Activated naive CD4-positive, alpha-beta T cell treated with anti-CD3 and anti-CD28 coated beads, Interleukin-2, amount 50 U/mL, for 24 hours (primary cell): ENCODE measurements at regions not wholly inside any gene's neighbourhood (a gene's known extent, or its start where the extent isn't known, plus 50 kb on each side); places are given as distances from the start of the nearest gene placed in this dataset.

Experiments
- H3K27ac Mint-ChIP-seq: one replicate; pipeline ENCODE4 v1.8.0; 2021; ENCODE audit warnings: mild to moderate bottlenecking, mixed read lengths
- H3K27me3 Mint-ChIP-seq: one replicate; pipeline ENCODE4 v1.8.0; 2021; ENCODE audit warnings: mixed read lengths
- H3K36me3 Mint-ChIP-seq: one replicate; pipeline ENCODE4 v1.8.0; 2021; ENCODE audit warnings: mixed read lengths
- H3K4me1 Mint-ChIP-seq: one replicate; pipeline ENCODE4 v1.8.0; 2021; ENCODE audit warnings: mixed read lengths
- H3K4me3 Mint-ChIP-seq: one replicate; pipeline ENCODE4 v1.8.0; 2021; ENCODE audit warnings: mild to moderate bottlenecking, mixed read lengths
- H3K9me3 Mint-ChIP-seq: one replicate; pipeline ENCODE4 v1.8.0; 2021; ENCODE audit warnings: mixed read lengths

DNA sequence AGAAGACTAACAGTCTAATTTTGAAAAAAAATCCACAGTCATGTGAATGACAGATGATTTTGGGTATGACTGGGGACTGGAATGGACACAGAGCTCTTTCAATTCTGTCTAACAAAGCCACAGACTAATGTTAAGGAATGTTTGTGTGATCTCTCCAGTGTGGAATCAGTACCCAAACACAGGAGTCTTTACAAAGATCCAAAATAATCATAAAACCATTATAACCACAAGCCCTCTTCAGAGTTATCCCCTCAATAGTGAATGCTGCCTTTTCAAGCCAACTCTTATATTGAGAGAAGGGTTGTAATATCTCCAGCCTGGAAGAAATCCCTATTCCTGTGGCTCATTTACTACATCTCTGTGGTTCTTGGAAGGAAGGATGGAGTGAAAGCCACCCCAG, 552.0 kb upstream of the CLINT1 start:
- Mint-ChIP-seq H3K27me3 (no peaks in the 10 kb centered on the region), H3K36me3 (no peaks in the 10 kb centered on the region), H3K4me1 (no peaks in the 10 kb centered on the region), H3K4me3 (no peak overlapping the region), H3K27ac (no peak overlapping the region), H3K9me3 (no peaks in the 10 kb centered on the region)

DNA sequence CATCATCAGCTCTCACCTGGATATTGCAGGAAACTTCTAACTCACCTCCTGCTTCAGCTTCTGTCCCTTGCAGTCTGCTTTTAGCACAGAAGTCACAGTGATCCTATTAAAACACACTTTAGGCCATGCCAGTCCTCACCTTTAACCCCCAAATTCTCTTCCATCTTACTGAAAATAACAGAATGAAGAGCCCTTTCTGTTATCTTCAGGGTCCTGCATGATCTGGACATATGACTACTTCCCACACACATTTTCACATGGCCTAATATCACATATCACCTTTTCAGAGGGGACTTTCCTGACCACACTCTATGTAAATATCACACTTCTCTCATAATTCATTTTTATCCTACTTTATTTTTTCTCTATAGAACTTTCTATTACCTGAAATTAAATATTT, 550.6 kb upstream of the CLINT1 start:
- Mint-ChIP-seq H3K27me3 (no peaks in the 10 kb centered on the region), H3K36me3 (no peaks in the 10 kb centered on the region), H3K4me3 (no peak overlapping the region), H3K4me1 (no peaks in the 10 kb centered on the region), H3K9me3 (peaks cover 7% of the 10 kb centered on the region), H3K27ac (no peak overlapping the region)

DNA sequence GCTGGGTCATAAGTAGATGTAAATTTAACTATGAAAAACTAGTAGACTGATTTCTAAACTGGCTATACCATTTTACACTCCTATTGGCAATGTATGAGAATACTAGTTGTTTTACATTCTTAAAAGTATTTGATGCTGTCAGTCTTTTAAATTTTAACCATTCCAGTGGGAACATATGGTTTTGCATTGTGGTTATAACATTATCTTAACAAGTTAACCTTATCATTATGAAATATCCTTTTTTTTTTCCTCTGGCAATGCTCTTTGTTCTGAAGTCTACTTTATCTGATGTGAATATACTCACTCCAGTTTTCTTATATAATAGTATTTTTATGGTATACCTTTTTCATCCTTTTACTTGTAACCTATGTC, 548.9 kb upstream of the CLINT1 start:
- no peak overlapping the region for H3K4me3 Mint-ChIP-seq
- H3K27me3 Mint-ChIP-seq, result no peaks in the 10 kb centered on the region
- H3K9me3 Mint-ChIP-seq, result peaks cover 10% of the 10 kb centered on the region
- no peak overlapping the region for H3K27ac Mint-ChIP-seq
- H3K36me3 Mint-ChIP-seq, result peaks cover 3% of the 10 kb centered on the region
- H3K4me1 Mint-ChIP-seq, result no peaks in the 10 kb centered on the region

DNA sequence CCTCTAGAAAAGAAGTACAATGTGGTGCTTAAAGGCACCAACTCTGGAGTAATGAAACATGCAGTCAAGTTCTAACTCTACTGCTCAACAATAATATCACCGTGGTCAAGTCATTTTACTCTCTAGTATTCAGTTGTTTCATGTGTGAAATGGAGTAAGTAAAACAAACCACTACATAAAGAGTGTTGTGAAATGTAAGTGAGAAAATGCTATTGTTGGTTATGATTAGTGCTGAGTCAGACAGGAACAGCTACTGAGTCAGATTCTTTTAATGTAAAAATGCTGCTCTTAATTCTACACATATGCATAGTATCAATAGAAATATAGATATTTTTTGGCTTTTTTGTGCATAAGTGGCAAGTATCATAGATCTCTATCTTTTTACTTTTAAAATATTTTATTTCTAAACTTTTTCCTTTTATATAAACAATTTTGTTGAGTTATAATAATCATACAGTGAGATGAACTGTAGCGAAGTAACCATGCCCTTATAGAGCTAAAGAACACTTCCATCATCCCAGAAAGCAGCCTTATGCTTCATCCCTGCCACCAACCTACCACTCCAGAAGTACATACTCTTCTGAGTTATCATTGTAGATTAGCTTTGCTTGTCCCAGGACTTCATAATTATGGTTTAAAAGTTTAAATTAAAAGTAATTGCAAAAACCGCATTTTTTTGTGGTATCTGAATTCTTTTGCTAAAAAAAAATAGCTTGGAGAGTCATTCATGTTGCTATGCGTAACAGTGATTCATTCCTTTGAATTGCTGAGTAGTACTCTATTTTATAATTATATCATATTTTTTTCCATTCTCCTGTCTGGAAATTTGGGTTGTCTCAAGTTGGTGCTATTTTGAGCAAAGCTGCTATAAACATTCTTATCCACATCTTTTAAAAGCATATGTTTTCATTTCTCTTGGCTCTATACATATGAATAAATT, 548.2 kb upstream of the CLINT1 start:
- H3K4me3 Mint-ChIP-seq, result no peak overlapping the region
- H3K27me3 Mint-ChIP-seq, result no peaks in the 10 kb centered on the region
- H3K27ac Mint-ChIP-seq, result no peak overlapping the region
- H3K36me3 Mint-ChIP-seq, result peaks cover 3% of the 10 kb centered on the region
- H3K4me1 Mint-ChIP-seq, result no peaks in the 10 kb centered on the region
- peaks cover 10% of the 10 kb centered on the region for H3K9me3 Mint-ChIP-seq

DNA sequence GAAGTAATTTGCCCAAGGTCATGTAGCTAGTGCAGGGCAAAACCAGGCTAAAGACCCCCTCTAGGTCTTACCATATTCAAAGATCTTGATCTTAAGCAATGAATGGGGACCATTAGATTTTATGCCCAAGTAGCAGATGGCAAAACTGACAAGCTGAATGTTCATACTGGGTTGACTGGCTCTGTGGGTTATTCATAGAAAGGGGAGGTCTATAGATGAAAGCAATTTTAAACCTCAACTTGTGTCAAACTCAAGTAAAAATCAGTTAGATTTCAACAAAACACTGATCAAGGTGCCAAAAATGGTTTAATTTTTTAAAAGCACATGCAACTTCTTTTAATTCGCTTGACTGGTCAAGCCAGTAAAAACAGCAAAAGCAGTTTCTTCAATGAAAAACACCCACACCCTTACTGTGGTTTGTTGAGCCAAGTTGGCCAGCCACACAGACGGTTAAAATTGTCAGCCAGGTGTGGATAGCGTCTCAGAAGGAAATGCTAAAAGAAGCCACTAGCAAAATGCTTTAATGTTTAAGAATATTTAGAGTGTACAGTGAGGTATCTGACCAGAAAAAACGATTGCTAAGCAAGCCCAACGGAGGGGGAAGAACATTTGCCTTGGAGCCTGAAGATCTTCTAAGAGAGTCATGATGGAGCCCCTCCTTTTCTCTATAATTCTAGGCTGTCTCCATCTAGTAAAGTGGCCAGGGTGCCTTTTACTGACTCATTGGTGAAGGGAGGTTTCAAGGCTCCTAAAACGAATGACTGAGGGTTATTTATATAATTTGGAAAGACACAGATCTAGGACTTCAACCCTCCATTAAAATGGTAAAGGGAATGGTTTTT, 539.6 kb upstream of the CLINT1 start:
- no peak overlapping the region for H3K4me3 Mint-ChIP-seq
- peaks cover 3% of the 10 kb centered on the region for H3K36me3 Mint-ChIP-seq
- no peak overlapping the region for H3K27ac Mint-ChIP-seq
- no peaks in the 10 kb centered on the region for H3K9me3 Mint-ChIP-seq
- H3K4me1 Mint-ChIP-seq, result no peaks in the 10 kb centered on the region
- no peaks in the 10 kb centered on the region for H3K27me3 Mint-ChIP-seq

DNA sequence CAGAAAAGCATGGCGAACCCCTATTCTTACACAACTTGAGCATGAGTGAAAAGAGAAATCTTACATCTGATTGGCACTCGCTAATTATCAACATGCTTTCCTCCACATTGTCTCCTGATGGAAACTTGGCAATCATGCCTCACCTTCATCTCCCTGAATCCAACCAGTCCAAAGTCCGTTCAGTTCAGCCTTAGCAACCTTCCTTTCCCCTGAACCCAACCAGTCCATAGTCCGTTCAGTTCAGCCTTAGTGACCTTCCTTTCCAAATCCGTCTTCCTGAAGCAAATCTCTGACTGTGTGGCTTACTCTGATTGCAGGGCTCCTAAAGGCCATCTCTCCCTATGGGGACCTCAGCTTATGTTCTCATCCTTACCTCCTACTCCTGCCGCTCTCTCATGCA, 538.3 kb upstream of the CLINT1 start:
- Mint-ChIP-seq H3K36me3 (no peaks in the 10 kb centered on the region), H3K9me3 (no peaks in the 10 kb centered on the region), H3K27me3 (no peaks in the 10 kb centered on the region), H3K27ac (no peak overlapping the region), H3K4me3 (no peak overlapping the region), H3K4me1 (no peaks in the 10 kb centered on the region)

DNA sequence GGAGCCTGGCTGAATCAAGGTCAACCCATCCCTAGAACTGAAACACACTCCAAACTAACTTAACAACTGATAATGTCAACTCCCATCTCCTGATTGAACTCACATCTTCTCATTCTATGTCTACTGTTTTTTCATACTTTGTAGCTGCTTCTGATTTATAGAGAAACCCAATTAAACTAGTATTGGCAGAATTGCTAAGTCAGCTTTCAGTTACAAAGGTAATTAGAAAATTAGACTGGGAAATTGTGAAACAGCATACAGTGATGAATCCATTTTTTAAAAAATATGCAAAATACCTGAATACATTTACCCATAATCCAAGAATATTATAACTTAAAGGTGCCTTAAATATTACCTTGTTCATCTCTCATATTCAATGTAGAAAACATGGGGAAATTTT, 535.2 kb upstream of the CLINT1 start:
- Mint-ChIP-seq H3K9me3 (no peaks in the 10 kb centered on the region), H3K4me1 (no peaks in the 10 kb centered on the region), H3K27ac (no peak overlapping the region), H3K27me3 (no peaks in the 10 kb centered on the region), H3K36me3 (no peaks in the 10 kb centered on the region), H3K4me3 (no peak overlapping the region)

DNA sequence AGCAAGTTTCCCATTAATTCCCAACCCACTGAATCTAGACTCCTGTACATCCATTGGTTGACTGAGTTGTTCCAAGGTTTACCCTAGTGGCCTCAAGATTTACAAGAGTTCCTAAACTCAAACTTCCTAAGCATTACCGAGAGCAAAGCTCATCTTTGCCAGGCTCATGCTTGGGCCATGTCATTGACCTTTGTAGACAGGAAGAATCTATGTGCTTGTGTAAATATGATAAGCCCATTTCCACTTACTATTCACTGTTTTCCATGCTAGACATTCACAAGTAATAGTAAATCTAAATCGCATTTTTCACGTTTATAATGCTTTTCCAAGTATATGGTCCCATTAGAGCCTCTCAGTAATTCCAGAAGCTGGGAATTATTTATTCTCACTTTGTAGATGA, 534.5 kb upstream of the CLINT1 start:
- H3K9me3 Mint-ChIP-seq, result no peaks in the 10 kb centered on the region
- no peaks in the 10 kb centered on the region for H3K4me1 Mint-ChIP-seq
- H3K27ac Mint-ChIP-seq, result no peak overlapping the region
- H3K4me3 Mint-ChIP-seq, result no peak overlapping the region
- no peaks in the 10 kb centered on the region for H3K36me3 Mint-ChIP-seq
- no peaks in the 10 kb centered on the region for H3K27me3 Mint-ChIP-seq

DNA sequence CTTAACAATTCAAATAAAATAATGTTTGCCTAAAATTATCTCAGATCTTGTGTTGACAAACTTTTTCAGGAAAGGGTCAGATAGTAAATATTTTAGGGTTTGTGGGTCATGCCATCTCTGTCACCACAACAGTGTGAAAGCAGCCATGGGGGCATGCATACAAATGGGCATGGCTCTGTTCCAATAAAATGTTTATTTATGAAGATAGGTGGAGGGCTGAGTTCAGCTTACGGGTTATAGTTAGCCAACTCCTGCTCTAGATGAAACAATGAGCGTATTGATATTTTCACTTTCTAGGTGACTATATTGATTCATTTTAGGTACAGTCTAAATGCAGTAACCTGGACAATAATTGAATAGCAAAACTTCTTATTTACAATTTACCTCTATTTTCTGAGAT, 533.8 kb upstream of the CLINT1 start:
- no peaks in the 10 kb centered on the region for H3K9me3 Mint-ChIP-seq
- H3K4me1 Mint-ChIP-seq, result no peaks in the 10 kb centered on the region
- no peaks in the 10 kb centered on the region for H3K36me3 Mint-ChIP-seq
- H3K27me3 Mint-ChIP-seq, result no peaks in the 10 kb centered on the region
- no peak overlapping the region for H3K4me3 Mint-ChIP-seq
- H3K27ac Mint-ChIP-seq, result no peak overlapping the region

DNA sequence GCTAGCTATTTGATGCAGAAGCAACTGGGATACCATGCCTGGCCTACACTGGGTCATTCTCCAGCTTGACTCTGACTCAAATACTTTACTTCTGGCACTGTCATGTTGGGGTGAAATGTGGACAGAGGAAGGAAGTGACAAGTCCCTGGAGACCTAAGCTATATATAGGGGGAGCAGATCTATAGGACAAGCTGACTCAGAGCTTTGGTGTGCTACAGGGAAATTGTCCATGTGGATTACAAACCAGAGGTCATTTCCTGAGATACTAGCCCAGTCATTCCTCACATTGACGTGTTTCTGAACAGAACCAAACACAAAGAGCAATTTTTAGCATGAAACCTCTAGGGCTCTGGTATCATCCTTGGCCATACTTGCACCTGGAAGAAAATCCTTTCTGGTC, 531.6 kb upstream of the CLINT1 start:
- no peaks in the 10 kb centered on the region for H3K36me3 Mint-ChIP-seq
- H3K4me3 Mint-ChIP-seq, result no peak overlapping the region
- no peaks in the 10 kb centered on the region for H3K4me1 Mint-ChIP-seq
- H3K9me3 Mint-ChIP-seq, result no peaks in the 10 kb centered on the region
- H3K27ac Mint-ChIP-seq, result no peak overlapping the region
- H3K27me3 Mint-ChIP-seq, result no peaks in the 10 kb centered on the region

DNA sequence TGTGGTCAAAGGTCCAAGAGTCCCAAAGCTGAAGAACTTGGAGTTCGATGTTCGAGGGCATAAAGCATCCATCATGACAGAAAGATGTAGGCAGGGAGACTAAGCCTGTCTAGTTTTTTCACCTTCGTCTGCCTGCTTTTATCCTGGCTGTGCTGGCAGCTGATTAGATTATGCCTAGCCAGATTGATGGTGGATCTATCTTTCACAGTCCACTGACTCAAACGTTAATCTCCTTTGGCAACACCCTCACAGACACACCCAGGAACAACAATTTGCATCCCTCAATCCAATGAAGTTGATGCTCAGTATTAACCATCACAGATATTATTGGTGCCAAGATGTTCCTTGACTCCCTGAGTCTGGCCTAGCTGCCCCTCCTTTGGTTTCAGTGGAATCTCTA, 530.8 kb upstream of the CLINT1 start:
- Mint-ChIP-seq H3K27ac (no peak overlapping the region), H3K4me3 (no peak overlapping the region), H3K9me3 (no peaks in the 10 kb centered on the region), H3K27me3 (no peaks in the 10 kb centered on the region), H3K4me1 (no peaks in the 10 kb centered on the region), H3K36me3 (no peaks in the 10 kb centered on the region)

DNA sequence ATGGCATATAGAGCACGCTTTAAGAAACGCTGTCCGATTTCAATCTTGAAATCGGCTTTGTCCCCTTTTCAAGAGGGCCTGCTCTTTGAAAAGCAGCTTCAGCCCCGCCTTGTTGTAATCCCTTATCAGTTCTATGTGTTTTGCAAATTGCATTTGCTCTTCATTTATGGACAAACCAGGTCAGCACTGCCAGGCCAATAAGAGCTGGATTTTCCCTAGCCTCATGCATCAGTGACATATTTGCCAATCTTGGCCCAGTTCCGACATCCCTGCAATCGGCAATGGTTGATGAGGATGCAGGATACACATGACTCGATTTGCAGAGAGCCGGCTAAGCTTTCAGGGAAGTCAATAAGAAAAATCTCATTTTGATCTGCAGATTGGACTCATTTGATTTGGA, 529.1 kb upstream of the CLINT1 start:
- Mint-ChIP-seq H3K9me3 (no peaks in the 10 kb centered on the region), H3K27ac (no peak overlapping the region), H3K4me3 (no peak overlapping the region), H3K27me3 (no peaks in the 10 kb centered on the region), H3K36me3 (no peaks in the 10 kb centered on the region), H3K4me1 (no peaks in the 10 kb centered on the region)

DNA sequence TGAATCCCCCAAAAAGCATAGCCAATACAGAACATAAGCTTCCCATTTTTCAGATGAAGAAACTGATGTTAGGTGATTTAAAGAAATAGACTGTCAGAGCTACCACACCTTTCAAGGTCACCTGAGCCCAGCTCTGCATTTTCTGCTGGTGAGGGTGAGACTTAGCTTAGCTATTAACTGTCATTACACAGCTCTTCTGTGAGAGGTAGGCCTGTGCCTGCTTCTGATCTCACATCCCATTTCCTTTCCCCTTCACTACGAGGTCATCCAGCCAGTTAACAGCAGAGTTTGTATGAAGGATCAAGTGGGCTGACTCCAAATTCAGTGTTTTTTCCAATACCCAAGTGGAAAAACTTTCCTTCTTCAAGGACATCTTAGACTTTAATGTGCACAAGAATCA, 528.6 kb upstream of the CLINT1 start:
- no peak overlapping the region for H3K4me3 Mint-ChIP-seq
- no peaks in the 10 kb centered on the region for H3K36me3 Mint-ChIP-seq
- no peaks in the 10 kb centered on the region for H3K27me3 Mint-ChIP-seq
- no peak overlapping the region for H3K27ac Mint-ChIP-seq
- no peaks in the 10 kb centered on the region for H3K9me3 Mint-ChIP-seq
- H3K4me1 Mint-ChIP-seq, result no peaks in the 10 kb centered on the region

DNA sequence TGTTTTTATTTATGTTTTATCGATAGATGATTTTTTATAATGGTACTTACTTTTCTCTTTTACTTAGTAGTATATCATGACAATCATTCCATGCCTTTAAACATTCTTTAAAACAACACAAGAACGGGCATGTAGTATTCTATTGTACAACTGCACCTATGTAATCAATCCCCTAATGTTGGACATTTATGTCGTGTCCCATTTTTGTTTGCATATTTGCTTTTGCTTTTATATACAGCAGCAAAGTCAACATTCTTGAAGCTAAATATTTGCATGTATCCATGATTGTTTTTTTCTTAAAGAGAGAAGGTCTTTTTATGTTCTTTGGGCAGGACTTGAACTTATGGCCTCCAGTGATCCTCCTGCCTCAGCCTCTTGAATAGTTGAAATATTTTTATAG, 527.0 kb upstream of the CLINT1 start:
- Mint-ChIP-seq H3K27ac (no peak overlapping the region), H3K36me3 (no peaks in the 10 kb centered on the region), H3K4me3 (no peak overlapping the region), H3K9me3 (no peaks in the 10 kb centered on the region), H3K4me1 (no peaks in the 10 kb centered on the region), H3K27me3 (no peaks in the 10 kb centered on the region)

DNA sequence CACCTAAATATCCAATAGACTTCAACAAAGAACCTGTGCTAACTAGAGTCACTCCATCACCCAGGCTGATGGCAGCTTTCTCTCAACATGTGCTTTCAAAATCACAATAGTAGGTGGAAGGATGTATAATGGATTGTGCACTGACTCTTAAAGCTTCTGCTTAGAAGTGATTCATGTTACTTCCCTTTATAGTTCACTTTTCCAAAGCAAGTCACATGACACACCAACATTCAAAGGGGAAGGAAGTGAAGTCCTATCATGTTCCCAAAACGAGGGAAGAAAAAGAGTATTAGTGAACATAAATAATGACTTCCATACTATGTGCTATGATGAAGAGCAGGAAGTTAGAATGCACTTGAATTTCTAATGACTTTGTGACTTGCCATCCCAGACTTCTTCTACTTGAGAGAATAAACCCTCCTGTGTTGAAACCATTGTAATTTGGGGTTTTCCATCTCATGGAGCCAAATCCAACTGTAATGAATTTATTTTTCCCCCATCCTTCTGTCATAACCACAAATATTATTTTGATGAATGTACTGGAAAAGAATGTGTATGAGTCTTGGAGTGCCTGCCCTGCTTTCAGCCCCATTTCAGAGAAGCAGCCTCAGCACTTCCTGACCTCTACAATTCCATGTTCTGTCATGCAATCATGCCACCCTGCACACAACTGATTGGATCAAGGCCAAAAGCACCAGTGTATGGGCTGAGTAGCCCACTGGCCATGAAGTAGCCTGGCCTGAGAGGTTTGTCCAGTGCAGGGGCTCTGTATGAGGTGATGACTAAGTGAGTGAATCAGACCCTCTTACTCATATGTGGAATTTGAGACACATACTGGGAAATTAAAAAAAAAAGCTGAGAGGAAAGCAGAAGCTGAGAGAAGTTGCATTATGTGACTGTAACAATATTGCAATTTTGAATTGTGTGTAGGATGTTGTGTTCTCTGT, 525.9 kb upstream of the CLINT1 start:
- Mint-ChIP-seq H3K27me3 (no peaks in the 10 kb centered on the region), H3K4me3 (no peak overlapping the region), H3K9me3 (no peaks in the 10 kb centered on the region), H3K4me1 (no peaks in the 10 kb centered on the region), H3K36me3 (no peaks in the 10 kb centered on the region), H3K27ac (no peak overlapping the region)
